HEK293 (cell line): ENCODE measurements at regions not wholly inside any gene's neighbourhood (a gene's known extent, or its start where the extent isn't known, plus 50 kb on each side); places are given as distances from the start of the nearest gene placed in this dataset.

Experiments used
- ATF2 ChIP-seq: fragments of 450-650 bp; formaldehyde crosslinking; IDR thresholded peaks from 2 replicates; pipeline ENCODE4 v1.5.1; 2016; ENCODE audit warnings: missing biosample characterization, missing genetic modification characterization, low read depth
- CTCF ChIP-seq: fragments of 450-650 bp; formaldehyde crosslinking; IDR thresholded peaks from 2 replicates; pipeline ENCODE4 v1.5.1; 2016; ENCODE audit warnings: missing biosample characterization, missing genetic modification characterization
- MYNN ChIP-seq: fragments of 450-650 bp; formaldehyde crosslinking; IDR thresholded peaks from 2 replicates; pipeline ENCODE4 v1.5.1; 2016; ENCODE audit warnings: missing biosample characterization, missing genetic modification characterization, borderline replicate concordance
- ZNF10 ChIP-seq: fragments of 450-650 bp; formaldehyde crosslinking; IDR thresholded peaks from 2 replicates; pipeline ENCODE4 v1.5.1; 2017; ENCODE audit warnings: missing biosample characterization, missing genetic modification characterization
- ZNF302 ChIP-seq: fragments of 450-650 bp; formaldehyde crosslinking; IDR thresholded peaks from 2 replicates; pipeline ENCODE4 v1.5.1; 2016; ENCODE audit warnings: missing biosample characterization, missing genetic modification characterization, low read depth
- ZNF324 ChIP-seq: fragments of 450-650 bp; formaldehyde crosslinking; IDR thresholded peaks from 2 replicates; pipeline ENCODE4 v1.5.1; 2016; ENCODE audit warnings: missing biosample characterization, missing genetic modification characterization
- ZNF335 ChIP-seq: fragments of 450-650 bp; formaldehyde crosslinking; conservative IDR thresholded peaks from 2 replicates; pipeline ENCODE4 v1.5.1; 2016; ENCODE audit warnings: missing biosample characterization, missing genetic modification characterization
- ZNF449 ChIP-seq: fragments of 450-650 bp; formaldehyde crosslinking; IDR thresholded peaks from 2 replicates; pipeline ENCODE4 v1.5.1; 2017; ENCODE audit warnings: missing biosample characterization, mild to moderate bottlenecking, missing genetic modification characterization, moderate library complexity
- ZNF548 ChIP-seq: fragments of 450-650 bp; formaldehyde crosslinking; IDR thresholded peaks from 2 replicates; pipeline ENCODE4 v1.5.1; 2016; ENCODE audit warnings: missing biosample characterization, missing genetic modification characterization
- ZNF658 ChIP-seq: fragments of 450-650 bp; formaldehyde crosslinking; IDR thresholded peaks from 2 replicates; pipeline ENCODE4; 2016; ENCODE audit warnings: missing biosample characterization, missing genetic modification characterization
- ZNF664 ChIP-seq: fragments of 450-650 bp; formaldehyde crosslinking; IDR thresholded peaks from 2 replicates; pipeline ENCODE4 v1.5.1; 2016; ENCODE audit warnings: missing biosample characterization, missing genetic modification characterization
- ZNF777 ChIP-seq: fragments of 450-650 bp; formaldehyde crosslinking; IDR thresholded peaks from 2 replicates; pipeline ENCODE4 v1.5.1; 2017; ENCODE audit warnings: missing biosample characterization, missing genetic modification characterization, borderline replicate concordance
- ZNF830 ChIP-seq: fragments of 450-650 bp; IDR thresholded peaks from 2 replicates; pipeline ENCODE4 v1.5.0; 2018; ENCODE audit warnings: missing biosample characterization, missing genetic modification characterization, low read depth, mild to moderate bottlenecking, moderate library complexity

GRCh38 chr5:28164568-28164967 lies 1126.2 kb upstream of the CDH9 start:
- TF ChIP-seq CTCF (no peak), ZNF664 (tag by site-specific recombination) (no peak), ZNF335 (tag by site-specific recombination) (no peak), ZNF10 (tag by site-specific recombination) (no peak), ZNF548 (tag by site-specific recombination) (no peak), ZNF777 (tag by site-specific recombination) (no peak), ZNF449 (tag by site-specific recombination) (no peak), ZNF830 (no peak), ZNF324 (no peak), ATF2 (tag by site-specific recombination) (no peak), ZNF302 (no peak), MYNN (tag by site-specific recombination) (no peak), ZNF658 (tag by site-specific recombination) (no peak)
